BJ (cell line): ENCODE measurements at regions not wholly inside any gene's neighbourhood (a gene's known extent, or its start where the extent isn't known, plus 50 kb on each side); places are given as distances from the start of the nearest gene placed in this dataset.

Experiments
- CTCF ChIA-PET: fragments of 350-600 bp; formaldehyde crosslinking; extraction: SDS; loops from one replicate; lab custom pipeline; 2021; ENCODE audit warnings: antibody characterized with exemption, inconsistent platforms; lab: Yijun Ruan, JAX
- POLR2A ChIA-PET: fragments of 300-600 bp; sonication (Branson Sonifier 250); formaldehyde crosslinking; extraction: SDS; loops from one replicate; lab custom pipeline; 2021; ENCODE audit warnings: antibody characterized with exemption; lab: Charles Lee
- DNase-seq: peaks from one replicate; pipeline ENCODE4 v3.0.0-alpha.2; 2011; ENCODE audit warnings: low read depth
- H3K27me3 ChIP-seq: 2 replicates; pipeline ENCODE4 v1.6.0; 2011; ENCODE audit warnings: low read length; ENCODE audit not compliant: control insufficient read depth, insufficient read depth
- H3K36me3 ChIP-seq: 2 replicates; pipeline ENCODE4 v1.5.1; 2011; ENCODE audit warnings: low read length; ENCODE audit not compliant: control insufficient read depth, insufficient read depth
- H3K4me3 ChIP-seq: 2 replicates; pipeline ENCODE4 v1.5.1; 2011; ENCODE audit warnings: low read depth, mild to moderate bottlenecking, control low read depth, low read length
- TF ChIP-seq, protein P1 (sequence below): IDR thresholded peaks from 2 replicates; pipeline ENCODE4 v1.5.1; 2011; ENCODE audit warnings: low read depth, mild to moderate bottlenecking, control low read depth, inconsistent platforms, low read length, moderate library complexity; ENCODE audit not compliant: insufficient read depth

DNA sequence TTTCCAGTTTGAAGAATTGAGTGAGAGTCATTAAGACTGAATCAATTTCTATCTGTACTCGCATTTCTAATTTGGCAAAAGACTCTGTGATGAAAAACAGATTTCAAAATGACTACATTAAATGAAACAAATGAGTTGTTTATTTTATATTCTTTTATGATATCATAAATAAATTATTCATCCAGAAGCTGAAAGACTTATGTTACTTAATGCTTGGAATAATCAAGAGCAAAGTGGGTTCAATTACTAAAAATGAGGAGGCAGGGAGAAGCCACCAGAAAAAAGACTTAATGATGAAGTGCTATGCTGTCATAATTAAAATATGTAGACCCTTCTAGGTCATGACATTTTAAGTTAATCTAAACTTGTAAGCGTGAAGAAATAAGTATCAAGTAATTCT lies 130.6 kb upstream of the FERMT1 start:
- no peak for DNase-seq
- no peaks in the 10 kb centered on the region for H3K27me3 ChIP-seq
- H3K36me3 ChIP-seq: no peaks in the 10 kb centered on the region
- no peak overlapping the region for H3K4me3 ChIP-seq
- TF ChIP-seq, protein P1, sequence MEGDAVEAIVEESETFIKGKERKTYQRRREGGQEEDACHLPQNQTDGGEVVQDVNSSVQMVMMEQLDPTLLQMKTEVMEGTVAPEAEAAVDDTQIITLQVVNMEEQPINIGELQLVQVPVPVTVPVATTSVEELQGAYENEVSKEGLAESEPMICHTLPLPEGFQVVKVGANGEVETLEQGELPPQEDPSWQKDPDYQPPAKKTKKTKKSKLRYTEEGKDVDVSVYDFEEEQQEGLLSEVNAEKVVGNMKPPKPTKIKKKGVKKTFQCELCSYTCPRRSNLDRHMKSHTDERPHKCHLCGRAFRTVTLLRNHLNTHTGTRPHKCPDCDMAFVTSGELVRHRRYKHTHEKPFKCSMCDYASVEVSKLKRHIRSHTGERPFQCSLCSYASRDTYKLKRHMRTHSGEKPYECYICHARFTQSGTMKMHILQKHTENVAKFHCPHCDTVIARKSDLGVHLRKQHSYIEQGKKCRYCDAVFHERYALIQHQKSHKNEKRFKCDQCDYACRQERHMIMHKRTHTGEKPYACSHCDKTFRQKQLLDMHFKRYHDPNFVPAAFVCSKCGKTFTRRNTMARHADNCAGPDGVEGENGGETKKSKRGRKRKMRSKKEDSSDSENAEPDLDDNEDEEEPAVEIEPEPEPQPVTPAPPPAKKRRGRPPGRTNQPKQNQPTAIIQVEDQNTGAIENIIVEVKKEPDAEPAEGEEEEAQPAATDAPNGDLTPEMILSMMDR: no peak
- ChIA-PET POLR2A (no interaction called here), CTCF (no interaction called here)

DNA sequence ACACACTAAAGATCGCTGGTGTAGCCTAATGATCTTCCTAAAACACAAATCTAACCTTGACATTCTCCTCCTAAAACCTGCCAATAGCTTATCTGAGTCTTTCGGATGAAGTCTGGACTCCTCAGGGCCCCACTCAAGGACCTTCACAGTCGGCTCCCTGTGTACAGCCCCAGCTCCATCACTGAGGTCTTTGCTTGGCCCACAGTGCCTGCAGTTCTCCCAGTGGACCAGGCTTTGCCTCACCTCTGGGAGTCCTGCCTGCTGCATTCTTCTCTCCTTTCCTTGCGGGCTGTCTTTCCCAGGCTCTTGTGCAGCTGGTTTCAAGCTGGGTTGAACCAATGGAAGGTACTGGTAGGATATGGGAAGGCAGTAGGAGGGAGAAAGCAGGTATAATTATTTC lies 122.6 kb upstream of the FERMT1 start:
- POLR2A ChIA-PET: no interaction called here
- CTCF ChIA-PET: no interaction called here
- no peak overlapping the region for H3K4me3 ChIP-seq

DNA sequence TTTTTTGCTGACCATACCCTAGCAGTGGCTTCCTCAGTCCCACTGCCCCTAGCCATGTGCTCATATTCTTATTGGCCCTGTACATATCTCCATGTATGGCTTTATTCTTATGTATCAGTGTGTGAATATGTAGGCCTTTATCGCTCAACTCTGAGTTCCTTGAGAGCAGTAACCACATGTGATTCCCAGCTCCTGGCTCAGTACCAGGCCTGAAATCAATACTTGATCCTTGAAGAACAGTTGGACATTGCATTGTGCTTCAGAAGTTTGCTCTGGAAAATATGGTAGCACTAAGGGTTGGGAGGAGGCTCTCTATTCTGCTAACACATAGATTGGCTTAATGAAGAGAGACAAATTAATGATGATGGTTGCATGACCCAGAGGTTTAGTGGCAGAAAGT lies 118.8 kb upstream of the FERMT1 start:
- DNase-seq: no peak
- H3K4me3 ChIP-seq: no peak overlapping the region
- no peaks in the 10 kb centered on the region for H3K36me3 ChIP-seq
- H3K27me3 ChIP-seq: no peaks in the 10 kb centered on the region
- ChIA-PET CTCF (no interaction called here), POLR2A (no interaction called here)
- TF ChIP-seq, protein P1: no peak

More for the DNA sequence above, 122.6 kb upstream of the FERMT1 start:
- TF ChIP-seq, protein P1: no peak
- H3K36me3 ChIP-seq: no peaks in the 10 kb centered on the region
- no peaks in the 10 kb centered on the region for H3K27me3 ChIP-seq
- DNase-seq: no peak

DNA sequence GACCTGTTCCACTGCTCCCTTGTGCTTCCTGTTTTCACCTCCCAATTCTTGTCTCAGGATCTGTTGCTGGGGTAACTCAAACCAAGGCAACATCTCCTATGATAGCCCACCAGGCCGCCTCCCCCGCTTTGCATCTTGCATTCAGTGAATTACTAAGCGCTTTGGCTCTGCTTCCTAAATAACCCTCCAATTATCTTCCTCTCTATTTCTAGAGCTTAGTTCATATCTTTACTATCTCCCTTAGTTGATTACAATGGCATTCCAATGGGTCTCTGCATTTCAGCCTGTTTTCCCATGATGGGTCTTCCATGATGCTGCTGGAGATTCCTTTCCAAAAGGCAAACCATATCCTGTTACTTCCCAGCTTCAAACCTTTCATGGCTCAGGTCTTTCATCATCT lies 117.2 kb upstream of the FERMT1 start:
- POLR2A ChIA-PET: no interaction called here
- Histone ChIP-seq H3K27me3 (no peaks in the 10 kb centered on the region), H3K4me3 (no peak overlapping the region), H3K36me3 (no peaks in the 10 kb centered on the region)
- TF ChIP-seq, protein P1: no peak
- no peak for DNase-seq
- CTCF ChIA-PET: no interaction called here

DNA sequence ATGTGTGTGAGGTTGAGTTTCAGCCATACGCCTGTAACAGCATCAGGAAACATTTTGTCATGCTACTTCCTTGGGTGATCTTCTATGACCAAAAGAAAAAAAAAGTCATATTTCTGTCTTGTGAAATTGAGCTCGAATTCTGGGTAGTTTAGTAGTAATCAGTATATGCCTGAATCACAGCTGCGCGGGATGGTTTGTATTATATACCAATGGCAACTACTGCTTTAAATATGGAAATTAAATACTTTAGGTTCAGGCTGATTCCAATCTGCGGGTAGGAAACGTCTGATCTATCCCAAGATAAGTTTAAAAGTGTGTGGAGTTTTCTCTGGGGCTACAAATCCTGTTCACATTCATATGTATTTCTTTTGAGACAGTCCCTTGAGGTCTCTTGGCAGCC lies 115.6 kb upstream of the FERMT1 start:
- ChIA-PET CTCF (no interaction called here), POLR2A (no interaction called here)
- DNase-seq: no peak
- Histone ChIP-seq H3K4me3 (no peak overlapping the region), H3K27me3 (no peaks in the 10 kb centered on the region), H3K36me3 (no peaks in the 10 kb centered on the region)
- TF ChIP-seq, protein P1: no peak
